ENCODE measurements at regions not wholly inside any gene's neighbourhood (a gene's known extent, or its start where the extent isn't known, plus 50 kb on each side); places are given as distances from the start of the nearest gene placed in this dataset.

GRCh38 chr13:71039440-71039839, 827.6 kb downstream of the DACH1 start:
- H3K27ac ChIP-seq, result no peak overlapping the region
- H3K9me3 ChIP-seq, result no peaks in the 10 kb centered on the region
- DNase-seq, result no peak
- no peak overlapping the region for H3K4me3 ChIP-seq
- no peaks in the 10 kb centered on the region for H3K27me3 ChIP-seq
- H3K36me3 ChIP-seq, result no peaks in the 10 kb centered on the region
- H3K4me1 ChIP-seq, result no peaks in the 10 kb centered on the region
- in situ Hi-C loops (cut with MboI; ENCODE audit: low pct_ligation_motif_present in 1 of 4, low pct_unique_long_range_greater_than_20kb in 1 of 4, low sequenced_read_pairs in 3 of 4), result no loop called here
- TF ChIP-seq EP300 (IDR thresholded peaks at IDR 0.05; ENCODE audit: low read depth) (no peak), POLR2A (IDR thresholded peaks at IDR 0.05) (no peak), POLR2AphosphoS5 (IDR thresholded peaks at IDR 0.05) (no peak), CTCF (IDR thresholded peaks at IDR 0.05) (no peak)
- intact Hi-C loops (cut with DNase I; ENCODE audit: low total_unique reads), result no loop called here

- TF ChIP-seq CTCF (IDR thresholded peaks at IDR 0.05) (no peak), POLR2AphosphoS5 (IDR thresholded peaks at IDR 0.05) (no peak), EP300 (IDR thresholded peaks at IDR 0.05; ENCODE audit: low read depth) (no peak), POLR2A (IDR thresholded peaks at IDR 0.05) (no peak)
- Histone ChIP-seq H3K27me3 (no peaks in the 10 kb centered on the region), H3K36me3 (no peaks in the 10 kb centered on the region), H3K4me3 (no peak overlapping the region), H3K27ac (no peak overlapping the region), H3K9me3 (no peaks in the 10 kb centered on the region), H3K4me1 (no peaks in the 10 kb centered on the region)
- in situ Hi-C loops (cut with MboI; ENCODE audit: low pct_ligation_motif_present in 1 of 4, low pct_unique_long_range_greater_than_20kb in 1 of 4, low sequenced_read_pairs in 3 of 4) (no loop called here), intact Hi-C loops (cut with DNase I; ENCODE audit: low total_unique reads) (no loop called here)
- DNase-seq, result no peak
- WGBS, 2 donors (ENCODE audit: low coverage in 1 of 2), result 90% methylated on average over 4 of the region's 4 CpGs; no CpG with 5 or more reads in 1 of the 2 donors
These were observed 833.0 kb downstream of the DACH1 start for GRCh38 chr13:71034018-71034417.

GRCh38 chr13:71033026-71033425, 834.0 kb downstream of the DACH1 start:
- in situ Hi-C loops (cut with MboI; ENCODE audit: low pct_ligation_motif_present in 1 of 4, low pct_unique_long_range_greater_than_20kb in 1 of 4, low sequenced_read_pairs in 3 of 4) (no loop called here), intact Hi-C loops (cut with DNase I; ENCODE audit: low total_unique reads) (no loop called here)
- no peaks in the 10 kb centered on the region for H3K9me3 ChIP-seq

GRCh38 chr13:71030784-71031183, 836.2 kb downstream of the DACH1 start:
- 42% methylated on average over 6 of the region's 6 CpGs; no CpG with 5 or more reads in 1 of the 2 donors for WGBS, 2 donors (ENCODE audit: low coverage in 1 of 2)
- Histone ChIP-seq H3K36me3 (no peaks in the 10 kb centered on the region), H3K9me3 (no peaks in the 10 kb centered on the region), H3K27ac (no peak overlapping the region), H3K27me3 (no peaks in the 10 kb centered on the region), H3K4me1 (no peaks in the 10 kb centered on the region), H3K4me3 (no peak overlapping the region)
- in situ Hi-C loops (cut with MboI; ENCODE audit: low pct_ligation_motif_present in 1 of 4, low pct_unique_long_range_greater_than_20kb in 1 of 4, low sequenced_read_pairs in 3 of 4), result no loop called here
- intact Hi-C loops (cut with DNase I; ENCODE audit: low total_unique reads), result no loop called here
- no peak for TF ChIP-seq POLR2A (IDR thresholded peaks at IDR 0.05)
- no peak for TF ChIP-seq POLR2AphosphoS5 (IDR thresholded peaks at IDR 0.05)
- no peak for TF ChIP-seq CTCF (IDR thresholded peaks at IDR 0.05)
- no peak for TF ChIP-seq EP300 (IDR thresholded peaks at IDR 0.05; ENCODE audit: low read depth)
- DNase-seq, result no peak

More at GRCh38 chr13:71033026-71033425, 834.0 kb downstream of the DACH1 start:
- TF ChIP-seq CTCF (IDR thresholded peaks at IDR 0.05) (no peak), POLR2A (IDR thresholded peaks at IDR 0.05) (no peak), EP300 (IDR thresholded peaks at IDR 0.05; ENCODE audit: low read depth) (no peak), POLR2AphosphoS5 (IDR thresholded peaks at IDR 0.05) (no peak)
- Histone ChIP-seq H3K27me3 (no peaks in the 10 kb centered on the region), H3K36me3 (no peaks in the 10 kb centered on the region), H3K4me3 (no peak overlapping the region), H3K4me1 (no peaks in the 10 kb centered on the region), H3K27ac (no peak overlapping the region)
- no peak for DNase-seq
